NCI-H510A treated with DMSO at 0.1 percent for 48 hours (cell line): ENCODE measurements at regions not wholly inside any gene's neighbourhood (a gene's known extent, or its start where the extent isn't known, plus 50 kb on each side); places are given as distances from the start of the nearest gene placed in this dataset.

Source experiments
- DNase-seq: peaks from one replicate; lab custom pipeline; 2025; lab: John Stamatoyannopoulos, UW

- DNase-seq = no peak
Measured at GRCh38 chrX:39893417-39894338, 204.1 kb downstream of the BCOR start.

- DNase-seq = peak; percentile 25
Measured at GRCh38 chrX:39894683-39895082, 203.1 kb downstream of the BCOR start.

GRCh38 chrX:39895218-39896110, 202.3 kb downstream of the BCOR start:
- no peak for DNase-seq

GRCh38 chrX:39896951-39897740, 200.6 kb downstream of the BCOR start:
- DNase-seq = no peak

- no peak for DNase-seq
Measured at GRCh38 chrX:39897741-39898097, 200.0 kb downstream of the BCOR start.

- DNase-seq = no peak
Measured at GRCh38 chrX:39898147-39898546, 199.6 kb downstream of the BCOR start.

GRCh38 chrX:39899059-39899458, 198.7 kb downstream of the BCOR start:
- no peak for DNase-seq

GRCh38 chrX:39899856-39900776, 197.6 kb downstream of the BCOR start:
- no peak for DNase-seq

GRCh38 chrX:39900777-39901170, 197.0 kb downstream of the BCOR start:
- peak; percentile 26 for DNase-seq

- DNase-seq = no peak
Measured at GRCh38 chrX:39903343-39903742, 194.4 kb downstream of the BCOR start.

GRCh38 chrX:39903937-39904336, 193.8 kb downstream of the BCOR start:
- DNase-seq = no peak

GRCh38 chrX:39904816-39905537, 192.8 kb downstream of the BCOR start:
- DNase-seq = no peak

GRCh38 chrX:39905538-39905891, 192.2 kb downstream of the BCOR start:
- peak; percentile 14 for DNase-seq

GRCh38 chrX:39905946-39906345, 191.8 kb downstream of the BCOR start:
- DNase-seq = no peak

GRCh38 chrX:39907964-39908661, 189.6 kb downstream of the BCOR start:
- no peak for DNase-seq

GRCh38 chrX:39909996-39910395, 187.8 kb downstream of the BCOR start:
- DNase-seq = no peak

- DNase-seq = no peak
Measured at GRCh38 chrX:39910651-39911050, 187.1 kb downstream of the BCOR start.

GRCh38 chrX:39911278-39911897, 186.4 kb downstream of the BCOR start:
- no peak for DNase-seq

- no peak for DNase-seq
Measured at GRCh38 chrX:39912126-39912525, 185.6 kb downstream of the BCOR start.
